ENCODE measurements at regions not wholly inside any gene's neighbourhood (a gene's known extent, or its start where the extent isn't known, plus 50 kb on each side); places are given as distances from the start of the nearest gene placed in this dataset.
"Not testable (repeated sequence)": the region's sequence is repeated elsewhere in the genome, so short reads cannot be mapped to it uniquely, and the experiment has no call there.

GRCh38 chr6:148635070-148635743 lies 111.6 kb upstream of the UST start:
- Mint-ChIP-seq H3K4me1 (ENCODE audit: low read depth in 2 of 2) (peaks cover 5 to 6% of the 10 kb centered on the region in 2 donors), H3K36me3 (ENCODE audit: insufficient read depth) (no peaks in the 10 kb centered on the region), H3K9me3 (no peaks in the 10 kb centered on the region), H3K27me3 (no peaks in the 10 kb centered on the region), H3K4me3 (no peak overlapping the region), H3K27ac (no peak overlapping the region)
- DNase-seq (no peak), ATAC-seq (replicated peaks) (no peak)

- H3K27ac Mint-ChIP-seq; DNase-seq; H3K9me3 Mint-ChIP-seq; H3K27me3 Mint-ChIP-seq; H3K36me3 Mint-ChIP-seq (ENCODE audit: insufficient read depth); H3K4me1 Mint-ChIP-seq (ENCODE audit: low read depth in 2 of 2); ATAC-seq (replicated peaks); H3K4me3 Mint-ChIP-seq: not testable (repeated sequence)
Observed at GRCh38 chr6:148641836-148642235, 105.0 kb upstream of the UST start.

GRCh38 chr6:148643208-148643607 lies 103.6 kb upstream of the UST start:
- H3K4me1 Mint-ChIP-seq (ENCODE audit: low read depth in 2 of 2); ATAC-seq (replicated peaks); H3K4me3 Mint-ChIP-seq; H3K9me3 Mint-ChIP-seq; DNase-seq; H3K27ac Mint-ChIP-seq; H3K36me3 Mint-ChIP-seq (ENCODE audit: insufficient read depth): not testable (repeated sequence)
- peaks cover 7 to 13% of the 10 kb centered on the region in 2 donors for H3K27me3 Mint-ChIP-seq

- peaks cover 17 to 26% of the 10 kb centered on the region in 2 donors for H3K27me3 Mint-ChIP-seq
- not testable (repeated sequence) for DNase-seq; H3K36me3 Mint-ChIP-seq (ENCODE audit: insufficient read depth); H3K4me3 Mint-ChIP-seq; H3K4me1 Mint-ChIP-seq (ENCODE audit: low read depth in 2 of 2); H3K9me3 Mint-ChIP-seq; ATAC-seq (replicated peaks); H3K27ac Mint-ChIP-seq
Observed at GRCh38 chr6:148645049-148645448, 101.8 kb upstream of the UST start.

GRCh38 chr6:148648754-148649453 lies 97.9 kb upstream of the UST start:
- ATAC-seq (replicated peaks) (no peak), DNase-seq (no peak)
- no peaks in the 10 kb centered on the region for H3K36me3 Mint-ChIP-seq (ENCODE audit: insufficient read depth)
- H3K4me1 Mint-ChIP-seq (ENCODE audit: low read depth in 2 of 2): no peaks in the 10 kb centered on the region
- peaks cover 38 to 42% of the 10 kb centered on the region in 2 donors for H3K27me3 Mint-ChIP-seq
- no peaks in the 10 kb centered on the region for H3K9me3 Mint-ChIP-seq
- no peak overlapping the region for H3K4me3 Mint-ChIP-seq
- H3K27ac Mint-ChIP-seq: no peak overlapping the region

- Mint-ChIP-seq H3K27me3 (peaks cover 38 to 42% of the 10 kb centered on the region in 2 donors), H3K36me3 (ENCODE audit: insufficient read depth) (no peaks in the 10 kb centered on the region), H3K4me1 (ENCODE audit: low read depth in 2 of 2) (no peaks in the 10 kb centered on the region), H3K4me3 (no peak overlapping the region), H3K9me3 (no peaks in the 10 kb centered on the region), H3K27ac (no peak overlapping the region)
- ATAC-seq (replicated peaks) (no peak), DNase-seq (no peak)
Observed at GRCh38 chr6:148649454-148649963, 97.3 kb upstream of the UST start.

GRCh38 chr6:148650941-148651505 lies 95.8 kb upstream of the UST start:
- ATAC-seq (replicated peaks) (no peak), DNase-seq (no peak)
- Mint-ChIP-seq H3K9me3 (no peaks in the 10 kb centered on the region), H3K36me3 (ENCODE audit: insufficient read depth) (no peaks in the 10 kb centered on the region), H3K4me1 (ENCODE audit: low read depth in 2 of 2) (no peaks in the 10 kb centered on the region), H3K27me3 (peaks cover 34 to 38% of the 10 kb centered on the region in 2 donors), H3K27ac (no peak overlapping the region), H3K4me3 (no peak overlapping the region)

- ATAC-seq (replicated peaks) (no peak), DNase-seq (no peak)
- Mint-ChIP-seq H3K36me3 (ENCODE audit: insufficient read depth) (no peaks in the 10 kb centered on the region), H3K9me3 (no peaks in the 10 kb centered on the region), H3K4me3 (no peak overlapping the region), H3K4me1 (ENCODE audit: low read depth in 2 of 2) (no peaks in the 10 kb centered on the region), H3K27me3 (peaks cover 38% of the 10 kb centered on the region in 2 donors), H3K27ac (no peak overlapping the region)
Observed at GRCh38 chr6:148652205-148652604, 94.6 kb upstream of the UST start.

- Mint-ChIP-seq H3K4me1 (ENCODE audit: low read depth in 2 of 2) (no peaks in the 10 kb centered on the region), H3K27ac (no peak overlapping the region), H3K27me3 (peaks cover 30 to 35% of the 10 kb centered on the region in 2 donors), H3K36me3 (ENCODE audit: insufficient read depth) (no peaks in the 10 kb centered on the region), H3K4me3 (no peak overlapping the region), H3K9me3 (no peaks in the 10 kb centered on the region)
- no peak for ATAC-seq (replicated peaks)
- no peak for DNase-seq
Observed at GRCh38 chr6:148653138-148653776, 93.6 kb upstream of the UST start.

GRCh38 chr6:148657048-148657447 lies 89.8 kb upstream of the UST start:
- H3K27ac Mint-ChIP-seq: no peak overlapping the region
- DNase-seq: no peak

GRCh38 chr6:148658681-148659430 lies 88.0 kb upstream of the UST start:
- no peak overlapping the region for H3K4me3 Mint-ChIP-seq
- H3K27me3 Mint-ChIP-seq: peaks cover 0 to 6% of the 10 kb centered on the region in 2 donors
- peaks cover 0 to 8% of the 10 kb centered on the region in 2 donors for H3K9me3 Mint-ChIP-seq
- no peaks in the 10 kb centered on the region for H3K4me1 Mint-ChIP-seq (ENCODE audit: low read depth in 2 of 2)
- ATAC-seq (replicated peaks) (no peak), DNase-seq (no peak)
- H3K36me3 Mint-ChIP-seq (ENCODE audit: insufficient read depth): no peaks in the 10 kb centered on the region
- no peak overlapping the region for H3K27ac Mint-ChIP-seq

More at GRCh38 chr6:148657048-148657447, 89.8 kb upstream of the UST start:
- peak; percentile 10 for ATAC-seq (replicated peaks)
- peaks cover 0 to 8% of the 10 kb centered on the region in 2 donors for H3K9me3 Mint-ChIP-seq
- no peaks in the 10 kb centered on the region for H3K36me3 Mint-ChIP-seq (ENCODE audit: insufficient read depth)
- no peak overlapping the region for H3K4me3 Mint-ChIP-seq
- H3K27me3 Mint-ChIP-seq: peaks cover 8 to 11% of the 10 kb centered on the region in 2 donors
- no peaks in the 10 kb centered on the region for H3K4me1 Mint-ChIP-seq (ENCODE audit: low read depth in 2 of 2)

GRCh38 chr6:148667395-148667794 lies 79.4 kb upstream of the UST start:
- H3K27me3 Mint-ChIP-seq: peaks cover 6 to 7% of the 10 kb centered on the region in 2 donors
- no peaks in the 10 kb centered on the region for H3K4me1 Mint-ChIP-seq (ENCODE audit: low read depth in 2 of 2)
- H3K27ac Mint-ChIP-seq: no peak overlapping the region
- ATAC-seq (replicated peaks): no peak
- no peaks in the 10 kb centered on the region for H3K36me3 Mint-ChIP-seq (ENCODE audit: insufficient read depth)
- no peak overlapping the region for H3K4me3 Mint-ChIP-seq
- peaks cover 11 to 16% of the 10 kb centered on the region in 2 donors for H3K9me3 Mint-ChIP-seq
- DNase-seq: no peak

GRCh38 chr6:148671085-148671484 lies 75.7 kb upstream of the UST start:
- H3K4me3 Mint-ChIP-seq: no peak overlapping the region
- ATAC-seq (replicated peaks) (no peak), DNase-seq (no peak)
- no peaks in the 10 kb centered on the region for H3K4me1 Mint-ChIP-seq (ENCODE audit: low read depth in 2 of 2)
- peaks cover 16 to 31% of the 10 kb centered on the region in 2 donors for H3K27me3 Mint-ChIP-seq
- H3K27ac Mint-ChIP-seq: no peak overlapping the region
- peaks cover 11 to 16% of the 10 kb centered on the region in 2 donors for H3K9me3 Mint-ChIP-seq
- H3K36me3 Mint-ChIP-seq (ENCODE audit: insufficient read depth): no peaks in the 10 kb centered on the region

Data from effector memory CD8-positive, alpha-beta T cell (primary cell).